MM.1S (cell line): ENCODE measurements at regions not wholly inside any gene's neighbourhood (a gene's known extent, or its start where the extent isn't known, plus 50 kb on each side); places are given as distances from the start of the nearest gene placed in this dataset.
A peak's percentile ranks its signal among the peaks of the same experiment; 100 is the strongest.

Experiments
- DNase-seq: peaks from one replicate; pipeline ENCODE4 v3.0.0-alpha.2; 2015
- H2AFZ ChIP-seq: fragments of 300-600 bp; sonication (generic); 2 replicates; pipeline ENCODE4 v1.6.0; 2016; ENCODE audit warnings: antibody characterized with exemption, low read length
- H3F3A ChIP-seq: fragments of 300-600 bp; sonication (generic); 2 replicates; pipeline ENCODE4 v1.6.1; 2016; ENCODE audit warnings: mild to moderate bottlenecking, antibody characterized with exemption, low read length, moderate library complexity, mixed read lengths; ENCODE audit not compliant: insufficient read depth
- H3K27ac ChIP-seq: fragments of 300-600 bp; sonication (generic); 2 replicates; pipeline ENCODE4 v1.5.1; 2016; ENCODE audit warnings: mild to moderate bottlenecking, low read length
- H3K27me3 ChIP-seq: fragments of 300-600 bp; sonication (generic); replicated peaks from 2 replicates; pipeline ENCODE4 v1.6.0; 2016; ENCODE audit warnings: low read length; ENCODE audit not compliant: insufficient read depth
- H3K36me3 ChIP-seq: fragments of 300-600 bp; sonication (generic); replicated peaks from 2 replicates; pipeline ENCODE4 v1.6.1; 2016; ENCODE audit warnings: mild to moderate bottlenecking, low read length, mixed read lengths; ENCODE audit not compliant: insufficient read depth
- H3K4me1 ChIP-seq: fragments of 300-600 bp; sonication (generic); 2 replicates; pipeline ENCODE4 v1.6.1; 2016; ENCODE audit warnings: low read length, mixed read lengths
- H3K4me2 ChIP-seq: fragments of 300-600 bp; sonication (generic); 2 replicates; pipeline ENCODE4 v1.6.0; 2016; ENCODE audit warnings: low read depth, low read length
- H3K4me3 ChIP-seq: fragments of 300-600 bp; sonication (generic); 2 replicates; pipeline ENCODE4 v1.5.1; 2016; ENCODE audit warnings: low read length, mixed read lengths
- H3K79me2 ChIP-seq: fragments of 300-600 bp; sonication (generic); 2 replicates; pipeline ENCODE4 v1.6.1; 2016; ENCODE audit warnings: mixed run types, low read length, mixed read lengths
- H3K9ac ChIP-seq: fragments of 300-600 bp; sonication (generic); 2 replicates; pipeline ENCODE4 v1.6.1; 2016; ENCODE audit warnings: low read length, mixed read lengths
- H3K9me2 ChIP-seq: fragments of 300-600 bp; sonication (generic); replicated peaks from 2 replicates; pipeline ENCODE4 v1.6.1; 2016; ENCODE audit warnings: mild to moderate bottlenecking, low read length, mixed read lengths; ENCODE audit not compliant: insufficient read depth
- H3K9me3 ChIP-seq: fragments of 300-600 bp; sonication (generic); replicated peaks from 2 replicates; pipeline ENCODE4 v1.6.1; 2016; ENCODE audit warnings: mild to moderate bottlenecking, low read length, mixed read lengths; ENCODE audit not compliant: insufficient read depth
- H4K20me1 ChIP-seq: fragments of 300-600 bp; sonication (generic); 2 replicates; pipeline ENCODE4 v1.6.1; 2016; ENCODE audit warnings: mild to moderate bottlenecking, low read length, moderate library complexity, mixed read lengths; ENCODE audit not compliant: insufficient read depth
- CTCF ChIP-seq: fragments of 300-600 bp; sonication (generic); IDR thresholded peaks from 2 replicates; pipeline ENCODE4 v1.5.1; 2016; ENCODE audit warnings: antibody characterized with exemption, low read length, mixed read lengths
- EZH2 ChIP-seq: fragments of 300-600 bp; sonication (generic); optimal IDR thresholded peaks from 2 replicates; pipeline ENCODE3; 2017; ENCODE audit warnings: low read depth, mild to moderate bottlenecking, antibody characterized with exemption, low read length, mixed read lengths
- EZH2phosphoT487 ChIP-seq: fragments of 300-600 bp; sonication (generic); IDR thresholded peaks from 2 replicates; pipeline ENCODE4 v1.6.1; 2018; ENCODE audit warnings: antibody characterized with exemption, low read length

GRCh38 chr3:181987736-181988135 lies 276.0 kb downstream of the SOX2 start:
- DNase-seq, result no peak
- Histone ChIP-seq H2AFZ (no peak overlapping the region), H3K4me3 (no peak overlapping the region), H3K4me1 (no peaks in the 10 kb centered on the region), H3K4me2 (no peak overlapping the region), H3K27me3 (no peaks in the 10 kb centered on the region), H3K79me2 (no peaks in the 10 kb centered on the region), H3K27ac (no peak overlapping the region), H3K9ac (no peak overlapping the region), H4K20me1 (no peaks in the 10 kb centered on the region), H3K9me3 (no peaks in the 10 kb centered on the region), H3K9me2 (no peaks in the 10 kb centered on the region), H3K36me3 (no peaks in the 10 kb centered on the region), H3F3A (no peaks in the 10 kb centered on the region)
- TF ChIP-seq EZH2 (no peak), EZH2phosphoT487 (no peak), CTCF (no peak)

- no peak overlapping the region for H3K27ac ChIP-seq
- H3K4me3 ChIP-seq, result no peak overlapping the region
- DNase-seq, result no peak
- H3K4me1 ChIP-seq, result peaks cover 11% of the 10 kb centered on the region
- H3K9ac ChIP-seq, result no peak overlapping the region
- no peaks in the 10 kb centered on the region for H3K27me3 ChIP-seq
- H3K79me2 ChIP-seq, result no peaks in the 10 kb centered on the region
- no peaks in the 10 kb centered on the region for H3K9me2 ChIP-seq
- TF ChIP-seq EZH2 (no peak), CTCF (no peak), EZH2phosphoT487 (no peak)
- H3K4me2 ChIP-seq, result no peak overlapping the region
- 0 out of 2 replicates have a peak, but pooled peaks cover 3% of the 10 kb centered on the region for H3F3A ChIP-seq
- no peak overlapping the region for H2AFZ ChIP-seq
- no peaks in the 10 kb centered on the region for H4K20me1 ChIP-seq
- no peaks in the 10 kb centered on the region for H3K36me3 ChIP-seq
- no peaks in the 10 kb centered on the region for H3K9me3 ChIP-seq
Measured at GRCh38 chr3:181998828-181999227, 287.1 kb downstream of the SOX2 start.

- Histone ChIP-seq H3K4me1 (peaks cover 16% of the 10 kb centered on the region), H3K9ac (peak overlapping the region; percentile 6; the same call in 1 of the 2 replicates), H3K27me3 (no peaks in the 10 kb centered on the region), H3K36me3 (no peaks in the 10 kb centered on the region), H2AFZ (0 out of 2 replicates have a peak overlapping the region, but pooled peaks have one; percentile 16), H3K9me2 (no peaks in the 10 kb centered on the region), H3K4me2 (peak overlapping the region; percentile 19; the same call in 1 of the 2 replicates), H4K20me1 (no peaks in the 10 kb centered on the region), H3K9me3 (no peaks in the 10 kb centered on the region), H3K79me2 (no peaks in the 10 kb centered on the region), H3K27ac (peak overlapping the region; percentile 40; the same call in 1 of the 2 replicates), H3K4me3 (no peak overlapping the region), H3F3A (0 out of 2 replicates have a peak, but pooled peaks cover 3% of the 10 kb centered on the region)
- TF ChIP-seq EZH2phosphoT487 (no peak), EZH2 (no peak), CTCF (no peak)
- DNase-seq, result peak; percentile 28
Measured at GRCh38 chr3:181999314-181999713, 287.6 kb downstream of the SOX2 start.
